ENCODE measurements at regions not wholly inside any gene's neighbourhood (a gene's known extent, or its start where the extent isn't known, plus 50 kb on each side); places are given as distances from the start of the nearest gene placed in this dataset.

- no peak for DNase-seq (ENCODE audit: low read depth)
These were observed 134.0 kb upstream of the SMAD1 start for GRCh38 chr4:145347684-145348083.

- no peak for DNase-seq (ENCODE audit: low read depth)
These were observed 135.6 kb upstream of the SMAD1 start for GRCh38 chr4:145346081-145346480.

- no peak for DNase-seq (ENCODE audit: low read depth)
These were observed 136.3 kb upstream of the SMAD1 start for GRCh38 chr4:145345401-145345800.

- DNase-seq (ENCODE audit: low read depth), result no peak
These were observed 140.3 kb upstream of the SMAD1 start for GRCh38 chr4:145341381-145341780.

GRCh38 chr4:145340071-145340675 lies 141.5 kb upstream of the SMAD1 start:
- no peak for DNase-seq (ENCODE audit: low read depth)

GRCh38 chr4:145339075-145339725 lies 142.5 kb upstream of the SMAD1 start:
- no peak for DNase-seq (ENCODE audit: low read depth)

GRCh38 chr4:145338568-145338967 lies 143.1 kb upstream of the SMAD1 start:
- no peak for DNase-seq (ENCODE audit: low read depth)

GRCh38 chr4:145337391-145337790 lies 144.3 kb upstream of the SMAD1 start:
- DNase-seq (ENCODE audit: low read depth), result no peak

GRCh38 chr4:145333786-145334185 lies 147.9 kb upstream of the SMAD1 start:
- DNase-seq (ENCODE audit: low read depth), result no peak

- DNase-seq (ENCODE audit: low read depth), result no peak
These were observed 146.1 kb upstream of the OTUD4 start for GRCh38 chr4:145326491-145326890.

GRCh38 chr4:145324161-145324560 lies 143.8 kb upstream of the OTUD4 start:
- DNase-seq (ENCODE audit: low read depth), result no peak

GRCh38 chr4:145320294-145320693 lies 139.9 kb upstream of the OTUD4 start:
- no peak for DNase-seq (ENCODE audit: low read depth)

GRCh38 chr4:145319751-145320150 lies 139.4 kb upstream of the OTUD4 start:
- no peak for DNase-seq (ENCODE audit: low read depth)

- no peak for DNase-seq (ENCODE audit: low read depth)
These were observed 136.6 kb upstream of the OTUD4 start for GRCh38 chr4:145316897-145317574.

- peak; percentile 57 for DNase-seq (ENCODE audit: low read depth)
These were observed 135.4 kb upstream of the OTUD4 start for GRCh38 chr4:145315811-145316225.

GRCh38 chr4:145308598-145308997 lies 128.2 kb upstream of the OTUD4 start:
- DNase-seq (ENCODE audit: low read depth), result peak; percentile 62

- no peak for DNase-seq (ENCODE audit: low read depth)
These were observed 127.5 kb upstream of the OTUD4 start for GRCh38 chr4:145307763-145308430.

- DNase-seq (ENCODE audit: low read depth), result no peak
These were observed 126.7 kb upstream of the OTUD4 start for GRCh38 chr4:145307120-145307519.

- no peak for DNase-seq (ENCODE audit: low read depth)
These were observed 122.3 kb upstream of the OTUD4 start for GRCh38 chr4:145302725-145303124.

- no peak for DNase-seq (ENCODE audit: low read depth)
These were observed 121.1 kb upstream of the OTUD4 start for GRCh38 chr4:145301386-145302080.

- peak; percentile 94 for DNase-seq (ENCODE audit: low read depth)
These were observed 119.1 kb upstream of the OTUD4 start for GRCh38 chr4:145299380-145300076.

Measured in RPMI7951 (cell line).